C1 segment of cervical spinal cord (tissue), 14 donors: ENCODE measurements at regions not wholly inside any gene's neighbourhood (a gene's known extent, or its start where the extent isn't known, plus 50 kb on each side); places are given as distances from the start of the nearest gene placed in this dataset.
A peak's percentile ranks its signal among the peaks of the same experiment; 100 is the strongest.
"Not testable (repeated sequence)": the region's sequence is repeated elsewhere in the genome, so short reads cannot be mapped to it uniquely, and the experiment has no call there.

Experiments
- DNase-seq, 14 donors: peaks; one replicate each; lab custom pipeline; 2025; lab: John Stamatoyannopoulos, UW

DNA sequence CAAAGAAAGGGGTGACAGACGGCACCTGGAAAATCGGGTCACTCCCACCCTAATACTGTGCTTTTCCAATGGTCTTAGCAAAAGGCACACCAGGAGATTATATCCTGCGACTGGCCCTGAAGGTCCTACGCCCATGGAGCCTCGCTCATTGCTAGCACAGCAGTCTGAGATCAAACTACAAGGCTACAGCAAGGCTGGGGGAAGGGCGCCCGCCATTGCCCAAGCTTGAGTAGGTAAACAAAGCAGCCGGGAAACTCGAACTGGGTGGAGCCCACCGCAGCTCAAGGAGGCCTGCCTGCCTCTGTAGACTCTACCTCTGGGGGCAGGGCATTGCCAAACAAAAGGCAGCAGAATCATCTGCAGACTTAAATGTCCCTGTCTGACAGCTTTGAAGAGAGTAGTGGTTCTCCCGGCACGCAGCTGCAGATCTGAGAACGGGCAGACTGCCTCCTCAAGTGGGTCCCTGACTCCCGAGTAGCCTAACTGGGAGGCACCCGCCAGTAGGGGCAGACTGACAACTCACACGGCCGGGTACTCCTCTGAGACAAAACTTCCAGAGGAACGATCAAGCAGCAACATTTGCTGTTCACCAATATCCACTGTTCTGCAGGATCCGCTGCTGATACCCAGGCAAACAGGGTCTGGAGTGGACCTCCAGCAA is 406.0 kb downstream of the TFAP2B start:
- not testable (repeated sequence) for DNase-seq

GRCh38 chr6:51241376-51241775 is 422.7 kb downstream of the TFAP2B start:
- DNase-seq: no peak

GRCh38 chr6:51249798-51250197 is 431.1 kb downstream of the TFAP2B start:
- DNase-seq: no peak

DNA sequence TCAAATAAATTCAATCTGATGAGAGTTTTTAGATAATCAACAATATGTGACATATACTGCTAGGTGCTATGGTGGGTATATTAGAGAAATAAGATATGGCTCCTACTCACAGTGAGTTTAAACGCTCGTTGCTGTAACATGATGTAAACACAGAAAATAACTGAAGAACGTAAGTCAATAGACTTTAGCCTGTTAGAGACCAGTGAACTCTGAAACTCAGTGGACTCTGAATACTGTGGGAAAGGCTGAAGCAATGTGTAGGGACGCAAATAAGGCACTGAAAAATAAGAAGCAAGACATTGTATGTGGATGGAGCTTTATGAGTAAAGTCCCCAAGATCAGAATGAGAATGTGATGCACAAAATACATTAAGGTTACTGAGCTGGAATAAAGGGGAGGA is 431.6 kb downstream of the TFAP2B start:
- DNase-seq: no peak

- DNase-seq: no peak
Observed at GRCh38 chr6:51257938-51258337, 439.3 kb downstream of the TFAP2B start.

DNA sequence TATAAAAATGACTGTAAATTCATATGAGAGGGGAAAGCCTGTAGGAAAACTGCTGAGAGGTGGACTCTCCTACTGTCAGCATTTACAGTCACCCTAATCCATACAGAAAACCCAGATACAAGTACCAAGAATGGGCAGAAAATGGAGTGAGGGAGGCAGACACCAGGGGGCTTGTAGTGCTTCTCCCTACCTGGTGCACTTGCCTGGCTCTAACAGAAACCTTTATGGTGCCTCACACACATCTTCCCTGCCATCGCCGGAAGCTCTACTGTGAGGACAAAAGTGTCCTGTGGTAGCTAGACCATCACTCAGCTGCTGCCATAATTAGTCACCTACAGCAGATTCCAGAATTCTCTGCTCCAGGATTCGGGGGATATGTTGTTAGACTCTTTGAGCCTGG is 441.3 kb downstream of the TFAP2B start:
- no peak for DNase-seq

GRCh38 chr6:51261691-51262090 is 443.0 kb downstream of the TFAP2B start:
- DNase-seq: no peak

DNA sequence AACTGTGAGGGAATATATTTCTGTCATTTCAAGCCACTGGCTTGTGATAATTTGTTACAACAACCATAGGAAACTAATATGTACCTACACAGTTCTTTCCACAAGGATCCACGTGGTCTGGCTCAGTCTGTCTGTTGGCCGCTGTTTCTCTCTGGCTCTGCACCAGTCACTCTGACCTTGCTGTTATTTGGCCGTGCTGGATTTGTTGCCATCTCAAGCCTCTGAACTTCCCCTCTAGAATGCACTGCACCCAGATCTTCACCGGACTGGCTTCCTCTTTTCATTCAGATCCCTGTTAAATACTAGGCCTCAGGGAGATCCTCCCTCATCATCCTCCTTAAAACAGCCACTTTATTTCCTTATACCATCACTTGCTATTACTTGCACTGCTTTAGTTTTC is 446.8 kb downstream of the TFAP2B start:
- DNase-seq: peak in 3 of 14 donors; percentile 3 to 23 (median 13)

DNA sequence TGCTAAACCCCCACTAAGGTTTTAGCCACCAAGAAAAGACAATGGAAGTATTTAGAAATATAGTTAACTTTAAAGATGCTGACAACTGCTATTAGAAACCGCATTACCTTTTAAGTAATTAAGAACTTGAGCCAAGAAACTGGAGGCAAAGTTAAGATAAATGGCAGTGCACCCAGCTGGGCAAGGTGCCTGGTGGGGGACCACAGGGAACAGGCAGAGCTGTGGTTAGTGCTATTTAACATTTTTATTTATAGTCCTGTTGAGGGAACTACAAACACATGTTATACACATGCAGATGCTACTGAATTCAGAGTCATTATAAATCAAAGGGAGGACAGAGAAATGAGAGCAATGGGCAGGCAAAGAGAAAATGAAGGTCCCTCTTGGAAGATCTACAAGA is 447.9 kb downstream of the TFAP2B start:
- DNase-seq: no peak

DNA sequence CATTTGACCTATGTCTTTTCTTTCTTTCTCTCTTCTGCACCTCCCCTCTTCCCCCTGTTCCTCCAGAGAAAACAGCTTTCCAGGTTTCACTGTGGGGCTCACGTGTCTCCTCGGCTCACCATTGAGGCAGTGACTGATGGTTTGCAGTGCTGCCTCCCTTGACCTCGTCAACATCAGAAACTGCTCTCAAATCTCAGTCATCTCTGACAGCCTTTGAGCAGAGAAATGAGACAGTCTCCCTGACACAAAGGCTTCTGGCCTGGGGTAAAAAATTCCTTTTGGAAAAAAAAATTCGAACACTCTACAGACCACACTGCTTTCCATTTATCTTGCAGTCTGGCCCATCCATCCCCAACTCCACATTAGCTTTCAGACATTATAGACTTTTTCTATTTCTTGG is 450.0 kb downstream of the TFAP2B start:
- no peak for DNase-seq

GRCh38 chr6:51269876-51270275 is 451.2 kb downstream of the TFAP2B start:
- peak in 1 of 14 donors; percentile 2 for DNase-seq

- no peak for DNase-seq
Observed at GRCh38 chr6:51271615-51272014, 452.9 kb downstream of the TFAP2B start.

GRCh38 chr6:51273228-51273961 is 454.7 kb downstream of the TFAP2B start:
- DNase-seq: peak in 4 of 14 donors; percentile 3 to 20 (median 15)

- no peak for DNase-seq
Observed at GRCh38 chr6:51277474-51277873, 458.8 kb downstream of the TFAP2B start.

DNA sequence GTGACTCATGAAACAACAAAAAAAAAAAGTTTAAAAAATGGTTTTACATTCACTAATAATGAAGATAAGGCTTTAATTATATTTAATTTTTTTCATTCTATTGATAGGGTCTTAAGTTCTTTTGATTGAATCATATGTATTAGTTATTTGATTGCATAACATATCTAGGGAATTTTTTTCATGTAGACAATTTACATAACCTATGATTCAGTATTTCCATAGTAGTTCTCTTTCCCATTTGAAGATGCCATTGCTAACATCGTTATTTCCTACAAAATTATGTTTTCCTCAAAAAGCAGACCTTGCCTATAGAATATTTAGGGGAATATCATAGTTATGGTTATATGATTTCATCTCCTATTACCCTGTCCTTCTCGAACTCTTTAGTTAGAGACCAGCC is 463.4 kb downstream of the TFAP2B start:
- DNase-seq: no peak

GRCh38 chr6:51283723-51284355 is 465.2 kb downstream of the TFAP2B start:
- DNase-seq: no peak

DNA sequence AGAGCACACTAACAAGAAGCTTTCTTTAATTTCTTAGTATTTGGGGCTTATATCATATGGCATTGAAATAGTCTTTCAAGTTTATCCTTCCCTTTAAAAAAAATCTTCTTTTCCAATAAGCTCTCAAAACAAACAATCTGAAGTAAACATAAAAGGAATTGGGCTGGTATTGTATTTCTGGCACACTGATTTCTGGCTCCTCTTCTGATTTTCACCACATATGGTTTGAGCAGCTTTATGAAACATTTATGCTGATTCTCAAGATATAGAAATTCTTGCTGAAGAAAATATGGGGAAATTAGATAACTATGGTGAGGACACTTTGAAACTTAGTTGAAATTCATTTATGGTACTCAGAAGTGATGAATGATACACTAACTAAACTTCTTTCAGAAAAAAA is 467.2 kb downstream of the TFAP2B start:
- no peak for DNase-seq

GRCh38 chr6:51289041-51289440 is 470.4 kb downstream of the TFAP2B start:
- DNase-seq: no peak

- DNase-seq: no peak
Observed at GRCh38 chr6:51292659-51293058, 474.0 kb downstream of the TFAP2B start.

- no peak for DNase-seq
Observed at GRCh38 chr6:51299621-51300380, 481.1 kb downstream of the TFAP2B start.

GRCh38 chr6:51300510-51300909 is 481.8 kb downstream of the TFAP2B start:
- no peak for DNase-seq

GRCh38 chr6:51301962-51302361 is 483.3 kb downstream of the TFAP2B start:
- no peak for DNase-seq
